IPS DF 6.9 (cell line): ENCODE measurements at regions not wholly inside any gene's neighbourhood (a gene's known extent, or its start where the extent isn't known, plus 50 kb on each side); places are given as distances from the start of the nearest gene placed in this dataset.

Source experiments
- DNase-seq: peaks from one replicate; pipeline ENCODE4 v3.0.0-alpha.2; 2013; ENCODE audit warnings: low read depth, low spot score
- H3K27ac ChIP-seq: one replicate; pipeline ENCODE4 v1.5.1; 2013; ENCODE audit warnings: low read length, control low read depth
- H3K27me3 ChIP-seq: 2 replicates; pipeline ENCODE4 v1.6.1; 2013; ENCODE audit warnings: mild to moderate bottlenecking, low read length; ENCODE audit not compliant: control insufficient read depth, insufficient read depth
- H3K36me3 ChIP-seq: 2 replicates; pipeline ENCODE4 v1.6.1; 2013; ENCODE audit warnings: low read length; ENCODE audit not compliant: control insufficient read depth, insufficient read depth
- H3K4me1 ChIP-seq: 2 replicates; pipeline ENCODE4 v1.6.1; 2013; ENCODE audit warnings: low read length; ENCODE audit not compliant: control insufficient read depth, insufficient read depth
- H3K4me3 ChIP-seq: 2 replicates; pipeline ENCODE4 v1.5.1; 2013; ENCODE audit warnings: mild to moderate bottlenecking, low read length
- H3K9me3 ChIP-seq: 2 replicates; pipeline ENCODE4 v1.6.1; 2013; ENCODE audit warnings: low read length, inconsistent platforms; ENCODE audit not compliant: control insufficient read depth, insufficient read depth
- WGBS: extraction: QIAGEN DNeasy Blood & Tissue Kit; methylation state at CpG from one replicate; pipeline ENCODE4 v1.1.7; 2013; ENCODE audit warnings: mixed read lengths, missing lambda C conversion rate; ENCODE audit not compliant: insufficient read length, insufficient coverage; 5-methylcytosine and 5-hydroxymethylcytosine counted together

GRCh38 chr14:26926585-26926984 lies 328.8 kb upstream of the NOVA1 start:
- Histone ChIP-seq H3K4me3 (no peak overlapping the region), H3K4me1 (peaks cover 2% of the 10 kb centered on the region), H3K9me3 (no peaks in the 10 kb centered on the region), H3K27ac (no peak overlapping the region), H3K27me3 (no peaks in the 10 kb centered on the region), H3K36me3 (no peaks in the 10 kb centered on the region)
- no peak for DNase-seq
- no CpG with 5 or more reads among the region's 3 CpGs for WGBS

- WGBS = no CpG with 5 or more reads among the region's 2 CpGs
- Histone ChIP-seq H3K27ac (no peak overlapping the region), H3K27me3 (no peaks in the 10 kb centered on the region), H3K9me3 (no peaks in the 10 kb centered on the region), H3K36me3 (no peaks in the 10 kb centered on the region), H3K4me3 (no peak overlapping the region), H3K4me1 (peaks cover 2% of the 10 kb centered on the region)
- no peak for DNase-seq
Measured at GRCh38 chr14:26928019-26928418, 330.2 kb upstream of the NOVA1 start.

GRCh38 chr14:26929361-26929760 lies 331.5 kb upstream of the NOVA1 start:
- no CpG with 5 or more reads among the region's 3 CpGs for WGBS

GRCh38 chr14:26930576-26930975 lies 332.7 kb upstream of the NOVA1 start:
- Histone ChIP-seq H3K4me3 (no peak overlapping the region), H3K9me3 (no peaks in the 10 kb centered on the region), H3K27me3 (no peaks in the 10 kb centered on the region), H3K36me3 (no peaks in the 10 kb centered on the region), H3K27ac (no peak overlapping the region), H3K4me1 (peaks cover 2% of the 10 kb centered on the region)
- DNase-seq = no peak
- WGBS = no CpG with 5 or more reads among the region's 2 CpGs

More at GRCh38 chr14:26929361-26929760, 331.5 kb upstream of the NOVA1 start:
- Histone ChIP-seq H3K27ac (no peak overlapping the region), H3K9me3 (no peaks in the 10 kb centered on the region), H3K36me3 (no peaks in the 10 kb centered on the region), H3K27me3 (no peaks in the 10 kb centered on the region), H3K4me3 (no peak overlapping the region), H3K4me1 (peaks cover 2% of the 10 kb centered on the region)
- no peak for DNase-seq

GRCh38 chr14:26932606-26933005 lies 334.8 kb upstream of the NOVA1 start:
- H3K27ac ChIP-seq = no peak overlapping the region
- H3K27me3 ChIP-seq = no peaks in the 10 kb centered on the region
- no peaks in the 10 kb centered on the region for H3K9me3 ChIP-seq
- no CpG with 5 or more reads among the region's 4 CpGs for WGBS
- no peaks in the 10 kb centered on the region for H3K4me1 ChIP-seq
- no peak for DNase-seq
- no peak overlapping the region for H3K4me3 ChIP-seq
- H3K36me3 ChIP-seq = no peaks in the 10 kb centered on the region

GRCh38 chr14:26933431-26933830 lies 335.6 kb upstream of the NOVA1 start:
- no peaks in the 10 kb centered on the region for H3K27me3 ChIP-seq
- no peak overlapping the region for H3K27ac ChIP-seq
- 100% methylated on average over 1 of the region's 4 CpGs for WGBS

GRCh38 chr14:26934151-26934550 lies 336.3 kb upstream of the NOVA1 start:
- Histone ChIP-seq H3K27me3 (no peaks in the 10 kb centered on the region), H3K4me3 (no peak overlapping the region), H3K4me1 (no peaks in the 10 kb centered on the region), H3K27ac (no peak overlapping the region), H3K9me3 (no peaks in the 10 kb centered on the region), H3K36me3 (no peaks in the 10 kb centered on the region)
- WGBS = no CpG with 5 or more reads among the region's 3 CpGs
- no peak for DNase-seq

More at GRCh38 chr14:26933431-26933830, 335.6 kb upstream of the NOVA1 start:
- no peaks in the 10 kb centered on the region for H3K9me3 ChIP-seq
- no peaks in the 10 kb centered on the region for H3K4me1 ChIP-seq
- no peak for DNase-seq
- H3K36me3 ChIP-seq = no peaks in the 10 kb centered on the region
- no peak overlapping the region for H3K4me3 ChIP-seq

- no peak for DNase-seq
- Histone ChIP-seq H3K4me3 (no peak overlapping the region), H3K4me1 (no peaks in the 10 kb centered on the region), H3K9me3 (no peaks in the 10 kb centered on the region), H3K27me3 (no peaks in the 10 kb centered on the region), H3K36me3 (no peaks in the 10 kb centered on the region), H3K27ac (no peak overlapping the region)
- no CpG with 5 or more reads among the region's 4 CpGs for WGBS
Measured at GRCh38 chr14:26935733-26936132, 337.9 kb upstream of the NOVA1 start.

GRCh38 chr14:26938054-26938453 lies 340.2 kb upstream of the NOVA1 start:
- no peaks in the 10 kb centered on the region for H3K9me3 ChIP-seq
- H3K27me3 ChIP-seq = no peaks in the 10 kb centered on the region
- H3K4me1 ChIP-seq = no peaks in the 10 kb centered on the region
- H3K4me3 ChIP-seq = no peak overlapping the region
- DNase-seq = no peak
- no peak overlapping the region for H3K27ac ChIP-seq
- whole genome bisulfite sequencing = no CpG with 5 or more reads among the region's 1 CpG
- H3K36me3 ChIP-seq = no peaks in the 10 kb centered on the region

GRCh38 chr14:26939755-26940154 lies 341.9 kb upstream of the NOVA1 start:
- Histone ChIP-seq H3K27me3 (no peaks in the 10 kb centered on the region), H3K9me3 (no peaks in the 10 kb centered on the region), H3K36me3 (no peaks in the 10 kb centered on the region), H3K4me3 (no peak overlapping the region), H3K27ac (no peak overlapping the region), H3K4me1 (no peaks in the 10 kb centered on the region)
- no CpG with 5 or more reads among the region's 2 CpGs for WGBS
- DNase-seq = no peak

GRCh38 chr14:26941521-26941920 lies 343.7 kb upstream of the NOVA1 start:
- no peaks in the 10 kb centered on the region for H3K27me3 ChIP-seq
- no CpG with 5 or more reads among the region's 2 CpGs for WGBS
- H3K36me3 ChIP-seq = no peaks in the 10 kb centered on the region
- H3K27ac ChIP-seq = no peak overlapping the region
- no peaks in the 10 kb centered on the region for H3K4me1 ChIP-seq
- no peaks in the 10 kb centered on the region for H3K9me3 ChIP-seq
- H3K4me3 ChIP-seq = no peak overlapping the region
- DNase-seq = no peak
